ENCODE measurements at regions not wholly inside any gene's neighbourhood (a gene's known extent, or its start where the extent isn't known, plus 50 kb on each side); places are given as distances from the start of the nearest gene placed in this dataset.

DNA sequence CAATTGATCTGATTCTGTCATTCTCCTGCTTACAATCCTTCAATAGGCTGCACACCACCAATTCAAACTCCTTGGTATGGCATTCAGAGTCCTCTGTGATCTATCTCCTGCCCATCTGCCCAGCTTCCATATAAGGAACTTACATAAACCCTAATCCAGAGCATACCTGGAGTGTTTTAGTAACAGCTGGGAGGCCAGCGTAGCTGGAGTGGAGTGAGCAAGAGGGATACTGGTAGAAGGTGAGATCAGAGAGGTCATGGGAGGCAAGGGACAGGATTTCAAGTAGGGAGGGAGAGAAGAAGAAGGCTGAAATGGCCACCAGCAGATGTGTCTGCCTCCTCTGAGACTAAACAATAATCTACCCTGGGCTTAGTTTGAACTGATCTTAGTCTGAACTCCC lies 288.5 kb downstream of the MEF2C start:
- TF ChIP-seq, protein P1, sequence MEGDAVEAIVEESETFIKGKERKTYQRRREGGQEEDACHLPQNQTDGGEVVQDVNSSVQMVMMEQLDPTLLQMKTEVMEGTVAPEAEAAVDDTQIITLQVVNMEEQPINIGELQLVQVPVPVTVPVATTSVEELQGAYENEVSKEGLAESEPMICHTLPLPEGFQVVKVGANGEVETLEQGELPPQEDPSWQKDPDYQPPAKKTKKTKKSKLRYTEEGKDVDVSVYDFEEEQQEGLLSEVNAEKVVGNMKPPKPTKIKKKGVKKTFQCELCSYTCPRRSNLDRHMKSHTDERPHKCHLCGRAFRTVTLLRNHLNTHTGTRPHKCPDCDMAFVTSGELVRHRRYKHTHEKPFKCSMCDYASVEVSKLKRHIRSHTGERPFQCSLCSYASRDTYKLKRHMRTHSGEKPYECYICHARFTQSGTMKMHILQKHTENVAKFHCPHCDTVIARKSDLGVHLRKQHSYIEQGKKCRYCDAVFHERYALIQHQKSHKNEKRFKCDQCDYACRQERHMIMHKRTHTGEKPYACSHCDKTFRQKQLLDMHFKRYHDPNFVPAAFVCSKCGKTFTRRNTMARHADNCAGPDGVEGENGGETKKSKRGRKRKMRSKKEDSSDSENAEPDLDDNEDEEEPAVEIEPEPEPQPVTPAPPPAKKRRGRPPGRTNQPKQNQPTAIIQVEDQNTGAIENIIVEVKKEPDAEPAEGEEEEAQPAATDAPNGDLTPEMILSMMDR (IDR thresholded peaks at IDR 0.05; ENCODE audit: insufficient read depth, low read length) = no peak
- TF ChIP-seq SPI1 (IDR thresholded peaks at IDR 0.05; ENCODE audit: borderline replicate concordance, low read depth) (no peak), GABPA (IDR thresholded peaks at IDR 0.05; ENCODE audit: low read depth) (no peak), POLR2AphosphoS5 (IDR thresholded peaks at IDR 0.05; ENCODE audit: low read depth) (no peak)

All from HL-60 (cell line).